Left forelimb (tissue), 1 donor: ENCODE measurements at regions not wholly inside any gene's neighbourhood (a gene's known extent, or its start where the extent isn't known, plus 50 kb on each side); places are given as distances from the start of the nearest gene placed in this dataset.

Source experiments
- DNase-seq: peaks from one replicate; pipeline ENCODE4 v3.0.0-alpha.2; 2018; ENCODE audit warnings: low spot score

DNA sequence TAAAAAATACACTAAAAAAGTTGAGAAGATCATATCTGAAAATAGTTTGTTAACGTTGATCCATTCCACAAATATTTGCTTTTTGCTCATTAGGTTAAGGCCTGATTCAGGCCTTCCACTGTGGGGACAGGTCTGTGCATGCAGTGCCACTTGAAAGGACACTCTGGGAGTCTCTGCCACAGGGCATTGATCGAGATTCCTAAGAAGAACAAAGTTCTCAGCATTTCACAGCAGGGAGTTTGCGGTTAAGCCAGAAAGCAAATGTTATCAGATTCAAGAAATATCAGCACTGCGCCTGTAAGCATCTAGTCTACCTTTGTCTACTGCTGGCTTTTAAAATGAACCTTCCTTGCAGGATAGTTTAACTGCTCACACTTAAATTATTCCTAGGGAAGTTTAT, 62.2 kb upstream of the TNIP3 start:
- DNase-seq, result no peak

DNA sequence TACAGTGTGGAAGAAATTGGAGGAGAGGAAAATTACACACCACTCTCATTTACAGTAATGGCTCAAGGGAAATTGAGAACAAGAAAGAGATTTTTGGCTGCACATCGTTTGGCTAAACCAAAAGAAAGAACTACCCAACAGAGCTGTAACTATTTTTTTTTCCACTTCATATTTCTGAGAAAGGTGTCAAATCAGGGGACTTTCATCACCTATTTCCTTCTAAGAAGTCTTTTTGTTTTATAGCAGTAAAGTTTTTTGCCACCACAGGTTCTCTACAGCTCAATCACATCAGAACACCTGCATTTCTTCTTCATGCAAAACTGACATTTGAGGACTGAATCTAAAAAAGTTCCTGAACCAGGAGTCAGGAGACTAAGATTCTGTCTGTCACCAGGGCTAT, 57.5 kb upstream of the TNIP3 start:
- no peak for DNase-seq

GRCh38 chr4:121221201-121221600, 57.1 kb upstream of the TNIP3 start:
- no peak for DNase-seq

- no peak for DNase-seq
Observed at GRCh38 chr4:121220698-121221097, 56.6 kb upstream of the TNIP3 start.

DNA sequence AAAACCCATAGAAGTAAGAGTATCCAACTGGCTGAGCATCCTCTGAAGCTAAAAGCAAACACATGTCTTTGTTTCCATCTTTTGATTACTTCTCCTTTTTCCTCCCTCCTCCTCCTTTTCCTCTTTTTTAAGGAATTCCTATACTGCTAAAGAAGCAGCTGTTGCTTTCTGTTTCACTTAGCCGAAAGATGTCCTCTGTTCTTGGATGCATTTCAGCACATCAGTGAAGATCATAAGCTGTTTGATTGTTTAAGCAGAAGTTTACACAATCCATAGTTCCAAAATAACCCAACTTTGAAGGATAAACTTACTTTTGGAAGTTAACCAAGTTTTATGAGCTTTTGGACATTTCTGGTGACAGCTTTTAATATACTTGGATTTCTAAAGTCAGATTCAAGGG, 55.1 kb upstream of the TNIP3 start:
- no peak for DNase-seq

GRCh38 chr4:121217351-121217750, 53.2 kb upstream of the TNIP3 start:
- no peak for DNase-seq

- DNase-seq, result no peak
Observed at GRCh38 chr4:121216461-121216860, 52.3 kb upstream of the TNIP3 start.

- DNase-seq, result no peak
Observed at GRCh38 chr4:121213940-121214339, 49.8 kb upstream of the TNIP3 start.
